ENCODE measurements at regions not wholly inside any gene's neighbourhood (a gene's known extent, or its start where the extent isn't known, plus 50 kb on each side); places are given as distances from the start of the nearest gene placed in this dataset.

DNA sequence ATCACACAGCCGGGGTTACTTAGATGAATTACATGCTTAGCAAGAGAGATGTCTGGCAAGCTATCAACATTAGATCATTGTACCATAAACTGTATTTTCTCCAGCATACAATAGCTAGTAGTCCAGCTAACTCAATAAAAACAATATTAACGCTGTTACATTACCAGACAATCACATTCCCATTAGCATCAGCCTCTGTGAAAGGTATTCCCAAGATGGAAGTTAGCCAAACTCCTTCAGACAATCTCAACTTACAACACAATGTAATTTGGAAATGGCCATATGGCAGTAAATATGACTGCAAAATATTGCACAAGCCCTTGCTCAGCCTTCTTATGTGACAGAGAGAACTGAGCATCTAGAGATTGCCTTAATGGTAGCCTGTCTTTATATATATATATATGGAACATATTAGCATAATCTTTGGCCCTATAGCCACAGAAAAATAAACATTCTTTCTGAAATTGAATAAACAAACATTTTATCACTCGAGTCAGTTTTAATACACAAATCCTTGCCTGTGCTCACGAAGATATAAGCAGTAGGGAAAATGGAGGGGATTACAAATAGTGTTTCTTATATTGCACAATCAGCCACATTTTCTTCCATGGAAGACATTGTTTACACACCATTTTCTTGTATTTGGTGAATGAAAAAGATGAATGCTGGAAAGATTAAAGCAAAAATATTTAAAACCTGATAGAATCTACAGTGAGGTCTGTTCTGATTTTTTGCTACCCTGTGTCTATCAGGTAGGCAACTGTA lies 1060.5 kb downstream of the DIAPH3 start:
- Histone ChIP-seq H3K4me1 (ENCODE audit: insufficient read depth, low read length, poor library complexity, severe bottlenecking) (peaks cover 6% of the 10 kb centered on the region), H3K27ac (ENCODE audit: low read depth, low read length, poor library complexity, severe bottlenecking) (no peak overlapping the region), H3K27me3 (replicated peaks; ENCODE audit: insufficient read depth, low read depth, low read length, poor library complexity) (no peaks in the 10 kb centered on the region), H3K36me3 (ENCODE audit: insufficient read depth, low read length, poor library complexity, severe bottlenecking) (no peaks in the 10 kb centered on the region), H3K4me3 (ENCODE audit: low read depth, low read length, poor library complexity, severe bottlenecking) (no peak overlapping the region), H3K9me3 (ENCODE audit: low read depth, low read length, poor library complexity, severe bottlenecking) (no peaks in the 10 kb centered on the region)
- POLR2A ChIA-PET (ENCODE audit: low non-redundant PET), result no interaction called here
- TF ChIP-seq, protein P1, sequence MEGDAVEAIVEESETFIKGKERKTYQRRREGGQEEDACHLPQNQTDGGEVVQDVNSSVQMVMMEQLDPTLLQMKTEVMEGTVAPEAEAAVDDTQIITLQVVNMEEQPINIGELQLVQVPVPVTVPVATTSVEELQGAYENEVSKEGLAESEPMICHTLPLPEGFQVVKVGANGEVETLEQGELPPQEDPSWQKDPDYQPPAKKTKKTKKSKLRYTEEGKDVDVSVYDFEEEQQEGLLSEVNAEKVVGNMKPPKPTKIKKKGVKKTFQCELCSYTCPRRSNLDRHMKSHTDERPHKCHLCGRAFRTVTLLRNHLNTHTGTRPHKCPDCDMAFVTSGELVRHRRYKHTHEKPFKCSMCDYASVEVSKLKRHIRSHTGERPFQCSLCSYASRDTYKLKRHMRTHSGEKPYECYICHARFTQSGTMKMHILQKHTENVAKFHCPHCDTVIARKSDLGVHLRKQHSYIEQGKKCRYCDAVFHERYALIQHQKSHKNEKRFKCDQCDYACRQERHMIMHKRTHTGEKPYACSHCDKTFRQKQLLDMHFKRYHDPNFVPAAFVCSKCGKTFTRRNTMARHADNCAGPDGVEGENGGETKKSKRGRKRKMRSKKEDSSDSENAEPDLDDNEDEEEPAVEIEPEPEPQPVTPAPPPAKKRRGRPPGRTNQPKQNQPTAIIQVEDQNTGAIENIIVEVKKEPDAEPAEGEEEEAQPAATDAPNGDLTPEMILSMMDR (conservative IDR thresholded peaks at IDR 0.05; ENCODE audit: low read depth, low read length), result no peak
- TF ChIP-seq EZH2 (IDR thresholded peaks at IDR 0.05; ENCODE audit: borderline replicate concordance, low read depth, low read length, poor library complexity, severe bottlenecking), result no peak
- intact Hi-C loops (cut with micrococcal nuclease; ENCODE audit: unreplicated experiment), result no loop called here
- no peak for DNase-seq (ENCODE audit: low spot score)
- BruUV-seq (replicated peaks), result no TSS peak
- CTCF ChIA-PET, result no interaction called here

DNA sequence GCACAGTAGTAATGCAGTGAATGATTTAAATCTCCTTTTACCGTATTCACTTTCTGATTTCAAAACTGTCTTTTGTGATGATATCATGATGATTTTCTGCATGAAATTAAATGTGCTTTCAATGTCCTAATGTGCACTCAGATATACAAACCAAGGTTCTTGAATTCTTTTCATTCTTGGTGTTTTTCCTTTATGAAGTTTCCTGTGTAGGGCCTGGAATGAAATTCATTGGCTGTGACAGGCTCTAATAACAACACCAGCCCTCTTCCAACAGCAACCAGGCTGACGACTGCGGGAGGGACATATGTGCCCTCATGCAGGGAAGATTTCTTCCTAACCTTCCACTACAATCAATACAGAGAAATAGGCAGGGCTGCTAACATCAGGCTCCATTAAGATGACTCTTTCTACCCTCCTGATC lies 1052.0 kb downstream of the DIAPH3 start:
- POLR2A ChIA-PET (ENCODE audit: low non-redundant PET), result no interaction called here
- H3K36me3 ChIP-seq (ENCODE audit: insufficient read depth, low read length, poor library complexity, severe bottlenecking), result no peaks in the 10 kb centered on the region
- H3K9me3 ChIP-seq (ENCODE audit: low read depth, low read length, poor library complexity, severe bottlenecking), result no peaks in the 10 kb centered on the region
- intact Hi-C loops (cut with micrococcal nuclease; ENCODE audit: unreplicated experiment), result loop anchor here (10.0 kb wide), 1 partner anchor 1223 kb away; no protein-coding TSS in a partner anchor
- no peak overlapping the region for H3K4me3 ChIP-seq (ENCODE audit: low read depth, low read length, poor library complexity, severe bottlenecking)
- CTCF ChIA-PET, result no interaction called here
- H3K27me3 ChIP-seq (replicated peaks; ENCODE audit: insufficient read depth, low read depth, low read length, poor library complexity), result no peaks in the 10 kb centered on the region
- peaks cover 22% of the 10 kb centered on the region for H3K4me1 ChIP-seq (ENCODE audit: insufficient read depth, low read length, poor library complexity, severe bottlenecking)
- peak overlapping the region; percentile 16 for H3K27ac ChIP-seq (ENCODE audit: low read depth, low read length, poor library complexity, severe bottlenecking)
- BruUV-seq (replicated peaks), result no TSS peak
- no peak for TF ChIP-seq EZH2 (IDR thresholded peaks at IDR 0.05; ENCODE audit: borderline replicate concordance, low read depth, low read length, poor library complexity, severe bottlenecking)
- TF ChIP-seq, protein P1 (conservative IDR thresholded peaks at IDR 0.05; ENCODE audit: low read depth, low read length), result no peak
- DNase-seq (ENCODE audit: low spot score), result peak; percentile 53

DNA sequence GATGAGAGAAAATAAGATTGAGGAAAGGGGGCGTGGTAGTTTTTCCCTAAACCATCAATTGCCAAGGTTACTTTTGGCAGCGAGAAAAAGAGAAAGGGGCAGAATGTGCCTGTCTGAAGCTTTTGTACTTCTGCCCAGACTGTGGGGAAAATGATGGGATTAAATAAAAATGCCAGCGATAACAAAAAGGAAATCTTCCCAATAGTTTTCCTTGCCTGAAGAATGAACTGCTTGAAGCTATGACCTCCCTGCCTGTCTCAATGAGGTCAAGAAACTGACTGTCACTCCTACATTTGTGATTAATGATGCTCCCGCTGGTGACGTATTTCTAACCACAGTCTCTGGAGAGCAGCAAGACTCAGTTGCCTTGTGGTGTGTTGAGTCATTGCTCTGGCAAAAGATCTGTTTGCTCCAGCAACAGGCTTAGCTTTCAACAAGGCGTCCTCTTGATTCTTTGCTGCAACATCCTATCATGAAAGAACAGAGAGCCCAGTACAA lies 1051.5 kb downstream of the DIAPH3 start:
- intact Hi-C loops (cut with micrococcal nuclease; ENCODE audit: unreplicated experiment), result loop anchor here (10.0 kb wide), 1 partner anchor 1223 kb away; no protein-coding TSS in a partner anchor

More for the DNA sequence above, 1051.5 kb downstream of the DIAPH3 start:
- peak overlapping the region; percentile 16 for H3K27ac ChIP-seq (ENCODE audit: low read depth, low read length, poor library complexity, severe bottlenecking)
- H3K4me3 ChIP-seq (ENCODE audit: low read depth, low read length, poor library complexity, severe bottlenecking), result no peak overlapping the region
- TF ChIP-seq EZH2 (IDR thresholded peaks at IDR 0.05; ENCODE audit: borderline replicate concordance, low read depth, low read length, poor library complexity, severe bottlenecking), result no peak
- TF ChIP-seq, protein P1 (conservative IDR thresholded peaks at IDR 0.05; ENCODE audit: low read depth, low read length), result no peak
- no TSS peak for BruUV-seq (replicated peaks)
- H3K4me1 ChIP-seq (ENCODE audit: insufficient read depth, low read length, poor library complexity, severe bottlenecking), result peaks cover 22% of the 10 kb centered on the region
- ChIA-PET POLR2A (ENCODE audit: low non-redundant PET) (no interaction called here), CTCF (no interaction called here)
- H3K36me3 ChIP-seq (ENCODE audit: insufficient read depth, low read length, poor library complexity, severe bottlenecking), result no peaks in the 10 kb centered on the region
- no peaks in the 10 kb centered on the region for H3K27me3 ChIP-seq (replicated peaks; ENCODE audit: insufficient read depth, low read depth, low read length, poor library complexity)
- no peaks in the 10 kb centered on the region for H3K9me3 ChIP-seq (ENCODE audit: low read depth, low read length, poor library complexity, severe bottlenecking)
- peak; percentile 79 for DNase-seq (ENCODE audit: low spot score)

Data from A673 (cell line).